Heart right ventricle (tissue), 16 donors: ENCODE measurements at regions not wholly inside any gene's neighbourhood (a gene's known extent, or its start where the extent isn't known, plus 50 kb on each side); places are given as distances from the start of the nearest gene placed in this dataset.
A peak's percentile ranks its signal among the peaks of the same experiment; 100 is the strongest.
"Not testable (repeated sequence)": the region's sequence is repeated elsewhere in the genome, so short reads cannot be mapped to it uniquely, and the experiment has no call there.

Experiments used
- ATAC-seq, 8 donors: fragments of 200-7000 bp; cut with Tn5 transposase; one replicate each; pipeline ENCODE4 v1.9.1; 2020; ENCODE audit warnings: mild to moderate bottlenecking in 8 of 8, moderate library complexity in 8 of 8, moderate number of reproducible peaks in 1 of 8
- DNase-seq, 2 donors: peaks; one replicate each; pipeline ENCODE4 v3.0.0-alpha.2; 2020
- H3K27ac ChIP-seq, 10 donors: fragments of 200-600 bp; sonication (generic) in 2 of 10; one replicate each; pipeline versions ENCODE4 v1.5.0 to v1.8.0; 2020 to 2022; ENCODE audit warnings: mild to moderate bottlenecking in 3 of 10
- H3K27me3 ChIP-seq, 7 donors: fragments of 200-600 bp; one replicate each; pipeline ENCODE4 v1.8.0; 2021 to 2022; ENCODE audit warnings: mild to moderate bottlenecking in 2 of 7
- H3K36me3 ChIP-seq, 9 donors: fragments of 200-600 bp; sonication (generic) in 1 of 9; one replicate each; pipeline versions ENCODE4 v1.5.0 to v1.8.0; 2020 to 2022; ENCODE audit warnings: mild to moderate bottlenecking in 2 of 9
- H3K4me1 ChIP-seq, 9 donors: fragments of 200-600 bp; sonication (generic) in 1 of 9; one replicate each; pipeline versions ENCODE4 v1.5.0 to v1.8.0; 2020 to 2022; ENCODE audit warnings: mild to moderate bottlenecking in 4 of 9
- H3K4me3 ChIP-seq, 10 donors: fragments of 200-600 bp; sonication (generic) in 2 of 10; one replicate each; pipeline versions ENCODE4 v1.5.0 to v1.8.0; 2020 to 2022; ENCODE audit warnings: mild to moderate bottlenecking in 7 of 10, moderate library complexity in 2 of 10
- H3K9me3 ChIP-seq, 11 donors: fragments of 200-600 bp in 10 of 11; sonication (generic) in 2 of 11; one replicate each; pipeline versions ENCODE4 v1.5.0 to v1.8.0; 2013 to 2022; ENCODE audit warnings: mild to moderate bottlenecking in 2 of 11, control low read depth in 1 of 11, moderate library complexity in 1 of 11
- WGBS, 2 donors: extraction: QIAGEN DNeasy Blood & Tissue Kit; methylation state at CpG; one replicate each; pipeline ENCODE4 v1.1.7; 2013; ENCODE audit warnings: inconsistent platforms in 1 of 2; 5-methylcytosine and 5-hydroxymethylcytosine counted together
- intact Hi-C, 10 donors: fragments of 100-400 bp; cut with DNase I; formaldehyde crosslinking; loops; one replicate each; pipeline versions ENCODE4 v1.11.1 to v1.14.2; 2022
- TF ChIP-seq, protein P1 (sequence below), 9 donors: fragments of 200-600 bp; sonication (generic) in 2 of 9; IDR thresholded peaks; one replicate each; pipeline versions ENCODE4 v1.5.0 to v1.8.0; 2021 to 2022; ENCODE audit warnings: antibody characterized with exemption in 9 of 9, mild to moderate bottlenecking in 5 of 9, moderate library complexity in 1 of 9
- donor health status: Arrhythmogenic right ventricular cardiomyopathy.
- donor health status: ischemic (EF 13 %, LVEDD 7.1; RV severe dilation, severe dysfunction).
- donor health status: healthy with polysubstance abuse.
- donor health status: DM: no; HTN: yes; CAD: no.
- donor health status: DM: no; HTN: no; CAD: no.
- donor health status: ischemic (EF 25% LVEDD 6.9; RV normal size, moderate dysfunction).
- donor health status: ischemic (EF 25% LVEDD 5.7; RV mildly dilated, moderate dysfunction).
- donor health status: healthy.
- donor health status: DM: yes; HTN: yes; CAD: no.
- donor health status: Ischemic cardiomyopathy.
- donor health status: ischemic (EF 35%, LVEDD 5.7; RV mildly dilated, moderate dysfunction).
- donor health status: nonischemic (EF 11% LVEDD 7.7; RV severe dilation, severe dysfunction).
- donor health status: DM: yes; HTN: yes; CAD: no.
- donor health status: PGD.
- donor health status: ischemic (EF 29% LVEDD 5.4; RV normal size, mild dysfunction).
- donor health status: nonischemic (EF 23%, LVEDD 6.1; RV moderate dilation, normal function).

DNA sequence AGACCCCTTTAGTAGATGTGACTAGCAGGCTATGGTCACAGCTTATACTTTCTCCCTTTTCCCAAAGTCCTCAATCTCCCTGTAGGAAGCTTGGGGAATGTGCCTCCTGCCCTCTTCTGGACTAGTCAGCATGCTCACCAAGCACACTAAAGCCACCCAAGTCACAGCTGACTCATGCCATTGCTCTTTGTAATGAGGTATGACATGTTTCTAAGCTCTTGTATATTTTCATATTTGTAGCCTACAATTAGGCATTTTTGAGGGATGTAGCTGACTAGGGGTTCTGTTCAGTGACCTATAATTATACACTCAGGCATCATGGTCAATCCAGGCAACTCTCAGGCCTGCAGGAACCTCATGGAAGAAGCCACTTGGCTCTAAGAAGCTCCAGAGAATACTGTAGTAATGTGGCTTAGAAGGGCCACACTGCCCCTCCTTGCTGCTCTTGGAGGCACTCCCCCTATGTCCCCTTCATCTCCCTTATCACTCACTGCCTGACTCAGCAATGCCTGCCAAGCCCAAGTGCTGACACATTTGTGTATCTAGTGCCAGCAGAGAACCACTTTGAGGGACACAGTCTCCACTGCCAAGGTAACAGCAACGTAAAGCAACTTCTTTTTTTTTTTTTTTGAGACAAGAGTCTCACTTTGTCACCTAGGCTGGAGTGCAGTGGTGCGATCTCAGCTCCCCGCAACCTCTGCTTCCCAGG is 86.2 kb downstream of the RPL27A start:
- Histone ChIP-seq H3K27me3 (no peaks in the 10 kb centered on the region), H3K4me3 (no peak overlapping the region), H3K4me1 (peaks cover 22 to 96% (median 58%) of the 10 kb centered on the region in 9 donors), H3K9me3 (no peaks in the 10 kb centered on the region), H3K36me3 (peaks cover 0 to 13% (median 0%) of the 10 kb centered on the region in 9 donors), H3K27ac (peak overlapping the region; percentile 31 to 83 (median 70))
- ATAC-seq (peak; percentile 70 to 94 (median 86)), DNase-seq (peak; percentile 53 to 74)
- intact Hi-C loops = loop anchor here in 3 of 10 donors (5.0 kb wide), 3 partner anchors 34 to 51 kb away; no protein-coding TSS in a partner anchor
- TF ChIP-seq, protein P1, sequence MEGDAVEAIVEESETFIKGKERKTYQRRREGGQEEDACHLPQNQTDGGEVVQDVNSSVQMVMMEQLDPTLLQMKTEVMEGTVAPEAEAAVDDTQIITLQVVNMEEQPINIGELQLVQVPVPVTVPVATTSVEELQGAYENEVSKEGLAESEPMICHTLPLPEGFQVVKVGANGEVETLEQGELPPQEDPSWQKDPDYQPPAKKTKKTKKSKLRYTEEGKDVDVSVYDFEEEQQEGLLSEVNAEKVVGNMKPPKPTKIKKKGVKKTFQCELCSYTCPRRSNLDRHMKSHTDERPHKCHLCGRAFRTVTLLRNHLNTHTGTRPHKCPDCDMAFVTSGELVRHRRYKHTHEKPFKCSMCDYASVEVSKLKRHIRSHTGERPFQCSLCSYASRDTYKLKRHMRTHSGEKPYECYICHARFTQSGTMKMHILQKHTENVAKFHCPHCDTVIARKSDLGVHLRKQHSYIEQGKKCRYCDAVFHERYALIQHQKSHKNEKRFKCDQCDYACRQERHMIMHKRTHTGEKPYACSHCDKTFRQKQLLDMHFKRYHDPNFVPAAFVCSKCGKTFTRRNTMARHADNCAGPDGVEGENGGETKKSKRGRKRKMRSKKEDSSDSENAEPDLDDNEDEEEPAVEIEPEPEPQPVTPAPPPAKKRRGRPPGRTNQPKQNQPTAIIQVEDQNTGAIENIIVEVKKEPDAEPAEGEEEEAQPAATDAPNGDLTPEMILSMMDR (IDR thresholded peaks at IDR 0.05) = peak in 5 of 9 donors; percentile 2 to 51 (median 34)
- WGBS, 2 donors = 41 to 56% methylated on average over 3 of the region's 3 CpGs

DNA sequence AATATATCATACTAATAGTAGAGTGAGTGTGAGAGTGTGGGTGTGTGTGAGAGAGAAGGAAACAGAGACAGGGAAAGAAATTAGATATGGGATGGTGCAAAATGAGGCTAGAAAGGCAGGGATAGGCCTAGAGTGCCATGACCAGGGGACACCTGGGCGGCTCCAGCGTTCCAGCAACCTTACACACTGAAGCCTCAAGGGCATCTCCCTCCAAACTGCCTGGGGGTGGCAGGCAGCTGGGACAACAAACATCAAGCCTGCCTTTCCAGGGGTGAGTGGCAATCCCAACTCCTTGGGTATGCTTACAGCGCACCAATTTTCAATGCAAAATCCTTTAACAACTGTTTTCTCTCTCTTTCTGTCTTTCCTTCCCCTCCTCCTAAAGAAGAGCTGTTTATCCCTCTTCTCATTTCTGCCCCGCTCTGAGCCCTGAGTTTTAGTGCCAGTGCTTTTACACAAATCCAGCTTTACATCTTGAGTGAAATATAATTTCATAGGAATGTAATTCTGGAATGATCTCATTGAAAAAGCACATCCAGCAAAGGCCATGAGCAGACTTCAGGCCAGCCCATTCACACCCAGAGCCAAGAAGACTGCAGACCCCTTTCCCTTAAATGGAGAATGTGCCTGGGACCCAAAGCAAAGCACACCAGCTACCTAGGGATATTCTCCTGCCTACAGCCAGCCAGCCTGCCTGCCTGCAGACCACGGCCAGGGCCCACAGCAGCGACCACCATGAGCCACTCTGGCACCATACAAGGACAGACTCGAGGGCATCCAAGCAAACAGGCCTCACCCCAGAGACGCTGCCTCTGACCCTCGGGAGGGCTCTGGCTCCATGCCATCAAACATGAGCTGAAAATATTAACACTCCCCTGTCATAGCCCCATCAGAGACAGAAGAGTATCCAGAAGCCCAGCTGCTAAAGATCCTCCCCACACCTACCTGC is 90.3 kb downstream of the RPL27A start:
- peaks cover 16 to 94% (median 64%) of the 10 kb centered on the region in 9 donors for H3K4me1 ChIP-seq

DNA sequence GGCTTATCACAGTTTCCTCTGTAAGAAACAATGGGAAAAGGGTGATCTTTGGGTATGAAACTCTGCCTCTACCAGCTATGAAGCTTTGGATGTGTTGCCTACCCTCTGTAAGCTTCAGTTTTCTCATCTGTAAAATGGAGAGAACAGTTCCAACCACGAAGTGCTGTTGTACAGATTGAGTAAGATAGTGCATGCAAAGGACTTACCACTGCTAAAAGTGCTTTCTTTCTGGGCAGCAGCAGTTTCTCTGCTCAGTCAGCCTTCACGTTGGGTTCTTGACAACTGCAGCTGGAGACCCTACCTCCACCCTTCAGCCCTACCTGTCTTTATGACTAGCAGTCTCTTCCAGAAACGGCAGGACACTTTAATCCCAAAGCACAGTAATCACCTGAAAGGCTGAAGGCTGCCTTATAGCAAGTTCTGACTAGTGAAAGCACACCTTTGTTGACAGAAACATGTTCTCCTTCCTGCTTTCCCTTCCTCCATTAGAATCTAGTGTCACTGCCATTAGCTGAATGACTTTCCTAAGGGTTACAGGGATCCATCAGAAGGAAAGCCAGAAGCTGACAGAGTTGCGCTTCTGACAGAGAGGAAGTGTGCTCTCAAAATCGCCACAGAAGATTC is 91.4 kb downstream of the RPL27A start:
- no peak for ATAC-seq
- peaks cover 25 to 94% (median 72%) of the 10 kb centered on the region in 9 donors for H3K4me1 ChIP-seq

More for the DNA sequence above, 90.3 kb downstream of the RPL27A start:
- TF ChIP-seq, protein P1 (IDR thresholded peaks at IDR 0.05) = no peak
- Histone ChIP-seq H3K27ac (peak overlapping the region in 9 of 10 donors; percentile 6 to 78 (median 51)), H3K36me3 (peaks cover 0 to 8% (median 0%) of the 10 kb centered on the region in 9 donors), H3K27me3 (no peaks in the 10 kb centered on the region), H3K4me3 (no peak overlapping the region), H3K9me3 (no peaks in the 10 kb centered on the region)
- DNase-seq (no peak), ATAC-seq (no peak)
- intact Hi-C loops = loop anchor here in 2 of 10 donors (5.0 kb wide), 1 partner anchor 34 kb away; no protein-coding TSS in a partner anchor
- 61 to 63% methylated on average over 9 of the region's 9 CpGs for WGBS, 2 donors

DNA sequence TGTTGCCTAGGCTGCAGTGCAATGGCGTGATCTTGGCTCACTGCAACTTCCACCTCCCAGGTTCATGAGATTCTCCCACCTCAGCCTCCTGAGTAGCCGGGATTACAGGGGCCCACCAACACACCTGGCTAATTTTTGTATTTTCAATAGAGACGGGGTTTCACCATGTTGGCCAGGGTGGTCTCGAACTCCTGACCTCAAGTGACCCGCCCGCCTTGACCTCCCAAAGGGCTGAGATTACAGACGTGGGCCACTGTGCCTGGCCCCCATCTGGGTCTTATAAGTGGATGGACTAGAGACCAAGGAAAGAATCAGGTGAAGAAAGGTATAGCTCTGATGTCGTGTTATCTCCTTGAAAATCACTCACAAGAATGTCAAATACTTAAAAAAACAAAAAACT is 92.3 kb downstream of the RPL27A start:
- H3K27ac ChIP-seq = peak overlapping the region; percentile 6 to 78 (median 57)

More for the DNA sequence above, 91.4 kb downstream of the RPL27A start:
- Histone ChIP-seq H3K27ac (peak overlapping the region in 8 of 10 donors; percentile 6 to 78 (median 60)), H3K4me3 (no peak overlapping the region), H3K9me3 (no peaks in the 10 kb centered on the region), H3K27me3 (no peaks in the 10 kb centered on the region), H3K36me3 (peaks cover 0 to 8% (median 0%) of the 10 kb centered on the region in 9 donors)
- intact Hi-C loops = loop anchor here in 2 of 10 donors (5.0 kb wide), 1 partner anchor 33 kb away; no protein-coding TSS in a partner anchor
- TF ChIP-seq, protein P1 (IDR thresholded peaks at IDR 0.05) = no peak
- DNase-seq = no peak
- whole genome bisulfite sequencing, 2 donors = 71 to 76% methylated on average over 5 of the region's 5 CpGs

More for the DNA sequence above, 92.3 kb downstream of the RPL27A start:
- ATAC-seq, H3K4me3 ChIP-seq, H3K36me3 ChIP-seq, DNase-seq, H3K27me3 ChIP-seq, H3K9me3 ChIP-seq: not testable (repeated sequence)
- peaks cover 31 to 96% (median 72%) of the 10 kb centered on the region in 9 donors for H3K4me1 ChIP-seq
- 90 to 92% methylated on average over 8 of the region's 8 CpGs for WGBS, 2 donors
- intact Hi-C loops = loop anchor here in 2 of 10 donors (5.0 kb wide), 1 partner anchor 32 kb away; no protein-coding TSS in a partner anchor
